MCF 10A (cell line): ENCODE measurements at regions not wholly inside any gene's neighbourhood (a gene's known extent, or its start where the extent isn't known, plus 50 kb on each side); places are given as distances from the start of the nearest gene placed in this dataset.

Experiments
- BruUV-seq: library from RNA; stranded (reverse); fragments of 400-500 nt; replicated peaks from 2 replicates; lab custom pipeline; 2021; lab: Mats Ljungman, UMichigan
- CTCF ChIA-PET: fragments of 300-600 bp; sonication (Branson Sonifier 250); formaldehyde crosslinking; extraction: SDS; loops from one replicate; lab custom pipeline; 2021; ENCODE audit warnings: antibody characterized with exemption, inconsistent platforms; lab: Yijun Ruan, JAX
- POLR2A ChIA-PET: fragments of 300-600, 350-650 bp; sonication (Branson Sonifier 250); formaldehyde crosslinking; extraction: SDS; loops from one replicate; lab custom pipeline; 2020; ENCODE audit warnings: antibody characterized with exemption, inconsistent platforms; lab: Yijun Ruan, JAX
- DNase-seq: peaks from one replicate; pipeline ENCODE4 v3.0.0-alpha.2; 2018; ENCODE audit not compliant: unreplicated experiment
- H3K27ac Mint-ChIP-seq: one replicate; pipeline ENCODE4 v1.8.0; 2022; ENCODE audit warnings: mild to moderate bottlenecking, low read depth, mixed read lengths; ENCODE audit not compliant: unreplicated experiment
- H3K27me3 Mint-ChIP-seq: one replicate; pipeline ENCODE4 v1.8.0; 2022; ENCODE audit warnings: mixed read lengths; ENCODE audit not compliant: insufficient read depth, unreplicated experiment
- H3K36me3 Mint-ChIP-seq: one replicate; pipeline ENCODE4 v1.8.0; 2022; ENCODE audit warnings: mild to moderate bottlenecking, moderate library complexity, mixed read lengths; ENCODE audit not compliant: insufficient read depth, unreplicated experiment
- H3K4me1 Mint-ChIP-seq: one replicate; pipeline ENCODE4 v1.8.0; 2022; ENCODE audit warnings: mixed read lengths; ENCODE audit not compliant: insufficient read depth, unreplicated experiment
- H3K4me3 Mint-ChIP-seq: one replicate; pipeline ENCODE4 v1.8.0; 2022; ENCODE audit warnings: mild to moderate bottlenecking, moderate library complexity, mixed read lengths; ENCODE audit not compliant: unreplicated experiment
- H3K9me3 Mint-ChIP-seq: one replicate; pipeline ENCODE4 v1.8.0; 2022; ENCODE audit warnings: mixed read lengths; ENCODE audit not compliant: unreplicated experiment
- CTCF ChIP-seq: fragments of 200-600 bp; IDR thresholded peaks from one replicate; pipeline ENCODE4 v1.8.0; 2022; ENCODE audit warnings: antibody characterized with exemption, mild to moderate bottlenecking; ENCODE audit not compliant: unreplicated experiment
- intact Hi-C: fragments of 100-400 bp; cut with micrococcal nuclease; formaldehyde crosslinking; loops from 2 replicates; pipeline ENCODE4 v1.14.1; 2022

GRCh38 chr5:136808756-136809155, 443.4 kb upstream of the TRPC7 start:
- H3K4me1 Mint-ChIP-seq: peaks cover 12% of the 10 kb centered on the region
- no peak overlapping the region for H3K4me3 Mint-ChIP-seq
- H3K36me3 Mint-ChIP-seq: no peaks in the 10 kb centered on the region
- POLR2A ChIA-PET: no interaction called here
- TF ChIP-seq CTCF: no peak
- no peak overlapping the region for H3K27ac Mint-ChIP-seq
- intact Hi-C loops: loop anchor here (10.0 kb wide), 1 partner anchor 816 kb away; no protein-coding TSS in a partner anchor
- CTCF ChIA-PET: interaction anchor here (0.6 to 1.7 kb wide), 3 partner anchors 94 to 1336 kb away, joined by 3 to 6 read pairs (median 4); no protein-coding TSS in a partner anchor
- H3K9me3 Mint-ChIP-seq: no peaks in the 10 kb centered on the region
- H3K27me3 Mint-ChIP-seq: peaks cover 12% of the 10 kb centered on the region
- BruUV-seq: no TSS peak
- DNase-seq: no peak

GRCh38 chr5:136805466-136805865, 440.1 kb upstream of the TRPC7 start:
- Mint-ChIP-seq H3K36me3 (no peaks in the 10 kb centered on the region), H3K27me3 (peaks cover 12% of the 10 kb centered on the region), H3K4me3 (no peak overlapping the region), H3K4me1 (peaks cover 7% of the 10 kb centered on the region), H3K27ac (no peak overlapping the region), H3K9me3 (no peaks in the 10 kb centered on the region)
- TF ChIP-seq CTCF: peak; percentile 23
- ChIA-PET CTCF (interaction anchor here (0.6 to 4.7 kb wide), 9 partner anchors 9 to 793 kb away, joined by 3 to 40 read pairs (median 4); no protein-coding TSS in a partner anchor), POLR2A (no interaction called here)
- BruUV-seq: no TSS peak
- intact Hi-C loops: loop anchor here (10.0 kb wide), 1 partner anchor 819 kb away; no protein-coding TSS in a partner anchor
- no peak for DNase-seq

- BruUV-seq: no TSS peak
- CTCF ChIA-PET: interaction anchor here (0.6 to 4.7 kb wide), 22 partner anchors 12 to 940 kb away, joined by 3 to 40 read pairs (median 5); partner anchors contain the start of gene SPOCK1
- intact Hi-C loops: loop anchor here (1.0 to 10.0 kb wide), 6 partner anchors 418 to 940 kb away; partner anchors contain the start of gene SPOCK1
- no peaks in the 10 kb centered on the region for H3K36me3 Mint-ChIP-seq
- no peaks in the 10 kb centered on the region for H3K4me1 Mint-ChIP-seq
- no peak overlapping the region for H3K27ac Mint-ChIP-seq
- DNase-seq: peak; percentile 34
- H3K27me3 Mint-ChIP-seq: peaks cover 43% of the 10 kb centered on the region
- no peak overlapping the region for H3K4me3 Mint-ChIP-seq
- TF ChIP-seq CTCF: peak; percentile 49
- H3K9me3 Mint-ChIP-seq: no peaks in the 10 kb centered on the region
- POLR2A ChIA-PET: no interaction called here
Observed at GRCh38 chr5:136802383-136802782, 437.0 kb upstream of the TRPC7 start.

GRCh38 chr5:136799806-136800372, 434.5 kb upstream of the TRPC7 start:
- H3K4me1 Mint-ChIP-seq: no peaks in the 10 kb centered on the region
- peaks cover 31% of the 10 kb centered on the region for H3K27me3 Mint-ChIP-seq
- POLR2A ChIA-PET: no interaction called here
- H3K27ac Mint-ChIP-seq: no peak overlapping the region
- CTCF ChIA-PET: interaction anchor here (0.6 kb wide), 1 partner anchor 698 kb away, joined by 3 read pairs; no protein-coding TSS in a partner anchor
- H3K9me3 Mint-ChIP-seq: no peaks in the 10 kb centered on the region
- H3K36me3 Mint-ChIP-seq: no peaks in the 10 kb centered on the region
- DNase-seq: no peak
- TF ChIP-seq CTCF: no peak
- intact Hi-C loops: loop anchor here (10.0 kb wide), 1 partner anchor 825 kb away; no protein-coding TSS in a partner anchor
- no peak overlapping the region for H3K4me3 Mint-ChIP-seq
- no TSS peak for BruUV-seq
